HFF-Myc (cell line): ENCODE measurements at regions not wholly inside any gene's neighbourhood (a gene's known extent, or its start where the extent isn't known, plus 50 kb on each side); places are given as distances from the start of the nearest gene placed in this dataset.

Experiments
- DNase-seq: peaks from one replicate; pipeline ENCODE4 v3.0.0-alpha.2; 2011; ENCODE audit warnings: low read depth; ENCODE audit errors: extremely low read depth
- H3K4me3 ChIP-seq: replicated peaks from 2 replicates; pipeline ENCODE4 v1.5.1; 2011; ENCODE audit warnings: low read depth, mild to moderate bottlenecking, control low read depth, low read length
- TF ChIP-seq, protein P1 (sequence below): IDR thresholded peaks from 2 replicates; pipeline ENCODE4 v1.5.1; 2012; ENCODE audit warnings: mild to moderate bottlenecking, low read depth, low read length, control low read depth; ENCODE audit errors: missing control alignments

- H3K4me3 ChIP-seq: no peak overlapping the region
- TF ChIP-seq, protein P1, sequence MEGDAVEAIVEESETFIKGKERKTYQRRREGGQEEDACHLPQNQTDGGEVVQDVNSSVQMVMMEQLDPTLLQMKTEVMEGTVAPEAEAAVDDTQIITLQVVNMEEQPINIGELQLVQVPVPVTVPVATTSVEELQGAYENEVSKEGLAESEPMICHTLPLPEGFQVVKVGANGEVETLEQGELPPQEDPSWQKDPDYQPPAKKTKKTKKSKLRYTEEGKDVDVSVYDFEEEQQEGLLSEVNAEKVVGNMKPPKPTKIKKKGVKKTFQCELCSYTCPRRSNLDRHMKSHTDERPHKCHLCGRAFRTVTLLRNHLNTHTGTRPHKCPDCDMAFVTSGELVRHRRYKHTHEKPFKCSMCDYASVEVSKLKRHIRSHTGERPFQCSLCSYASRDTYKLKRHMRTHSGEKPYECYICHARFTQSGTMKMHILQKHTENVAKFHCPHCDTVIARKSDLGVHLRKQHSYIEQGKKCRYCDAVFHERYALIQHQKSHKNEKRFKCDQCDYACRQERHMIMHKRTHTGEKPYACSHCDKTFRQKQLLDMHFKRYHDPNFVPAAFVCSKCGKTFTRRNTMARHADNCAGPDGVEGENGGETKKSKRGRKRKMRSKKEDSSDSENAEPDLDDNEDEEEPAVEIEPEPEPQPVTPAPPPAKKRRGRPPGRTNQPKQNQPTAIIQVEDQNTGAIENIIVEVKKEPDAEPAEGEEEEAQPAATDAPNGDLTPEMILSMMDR: no peak
- peak; percentile 4 for DNase-seq
Measured at GRCh38 chr6:100962466-100962865, 81.3 kb upstream of the ASCC3 start.

DNA sequence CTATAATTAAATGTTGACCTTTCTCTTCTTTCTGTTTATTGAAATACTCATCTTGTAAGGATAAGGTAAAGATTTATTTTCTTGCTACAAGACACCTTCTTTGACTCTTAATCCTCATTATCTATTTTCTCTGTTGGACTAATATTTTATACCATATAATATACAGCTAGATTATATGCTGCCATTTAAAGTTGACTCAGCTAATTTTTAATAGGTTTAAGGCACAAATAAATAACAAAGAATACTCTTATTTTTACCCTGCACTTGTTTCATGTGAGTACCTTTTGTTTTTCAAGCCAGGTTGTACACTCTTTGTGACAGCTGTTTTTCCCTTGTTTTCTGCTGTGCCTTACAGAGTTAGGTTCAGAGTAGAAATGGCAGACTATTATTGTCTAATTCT is 83.9 kb upstream of the ASCC3 start:
- TF ChIP-seq, protein P1: no peak
- H3K4me3 ChIP-seq: no peak overlapping the region
- DNase-seq: no peak

- no peak for DNase-seq
- TF ChIP-seq, protein P1: no peak
- H3K4me3 ChIP-seq: no peak overlapping the region
Measured at GRCh38 chr6:100968949-100969348, 87.8 kb upstream of the ASCC3 start.

GRCh38 chr6:100979267-100979666 is 98.1 kb upstream of the ASCC3 start:
- DNase-seq: no peak
- H3K4me3 ChIP-seq: no peak overlapping the region
- TF ChIP-seq, protein P1: no peak

DNA sequence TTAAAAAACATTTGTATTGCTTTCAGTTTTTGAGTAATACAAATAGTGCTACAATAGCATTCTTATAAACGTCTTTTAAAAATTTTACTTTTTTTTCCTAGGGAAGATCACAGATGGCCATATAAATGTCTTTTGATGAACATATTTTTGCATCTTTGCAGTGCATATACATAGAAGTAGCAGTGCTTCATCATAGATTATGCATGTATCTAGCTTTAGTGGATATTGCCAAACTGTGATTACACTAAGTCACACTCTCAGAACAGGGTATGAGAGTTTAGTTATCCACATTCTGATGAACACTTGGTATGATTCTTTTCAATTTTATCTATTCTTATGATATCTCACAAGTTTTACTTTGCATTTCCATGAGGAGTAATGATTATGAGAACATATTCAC is 99.8 kb upstream of the ASCC3 start:
- DNase-seq: no peak
- no peak overlapping the region for H3K4me3 ChIP-seq
- TF ChIP-seq, protein P1: no peak

GRCh38 chr6:100986921-100987320 is 105.8 kb upstream of the ASCC3 start:
- TF ChIP-seq, protein P1: no peak
- DNase-seq: no peak
- no peak overlapping the region for H3K4me3 ChIP-seq

DNA sequence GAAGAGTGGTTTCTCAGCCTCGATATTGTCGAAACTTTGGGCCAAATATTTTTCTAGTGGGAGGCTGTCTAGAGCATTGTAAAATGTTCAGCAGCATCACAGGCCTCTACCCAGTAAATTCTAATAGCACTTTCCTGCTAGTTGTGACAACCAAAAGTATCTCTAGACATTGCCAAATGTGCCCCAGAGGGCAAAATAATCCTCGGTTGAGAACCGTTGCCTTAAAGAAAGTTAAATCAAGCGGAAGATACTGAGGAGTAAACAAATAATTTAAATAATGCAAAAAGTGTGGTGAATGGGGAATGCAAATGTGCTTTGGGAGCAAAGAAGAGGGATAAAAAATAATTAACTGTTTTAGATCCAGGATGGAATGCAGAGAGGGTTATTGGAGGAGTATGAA is 106.4 kb upstream of the ASCC3 start:
- TF ChIP-seq, protein P1: no peak
- H3K4me3 ChIP-seq: no peak overlapping the region
- no peak for DNase-seq
